HepG2 (cell line): ENCODE measurements at regions not wholly inside any gene's neighbourhood (a gene's known extent, or its start where the extent isn't known, plus 50 kb on each side); places are given as distances from the start of the nearest gene placed in this dataset.

Experiments
- BORCS8-MEF2B ChIP-seq: sonication (generic); formaldehyde crosslinking; IDR thresholded peaks from 2 replicates; pipeline ENCODE4 v1.8.0; 2022; ENCODE audit warnings: mild to moderate bottlenecking, missing genetic modification reagents
- ERF ChIP-seq: IDR thresholded peaks from 2 replicates; pipeline ENCODE4 v1.6.1; 2018; ENCODE audit warnings: missing biosample characterization, missing genetic modification reagents
- HHEX ChIP-seq: IDR thresholded peaks from 2 replicates; pipeline ENCODE4 v1.6.1; 2016; ENCODE audit warnings: control low read depth
- NR1H2 ChIP-seq: sonication (generic); formaldehyde crosslinking; IDR thresholded peaks from 2 replicates; pipeline ENCODE4 v1.8.1; 2022; ENCODE audit warnings: low read depth, missing genetic modification reagents, borderline replicate concordance
- POLR2A ChIP-seq, 2 experiments: IDR thresholded peaks; 2 replicates each; pipeline ENCODE4 v1.6.1; 2011; ENCODE audit warnings: low read depth in 2 of 2, low read length in 2 of 2, mild to moderate bottlenecking in 1 of 2, moderate library complexity in 1 of 2; ENCODE audit not compliant: insufficient read depth in 1 of 2
- STAG1 ChIP-seq: sonication (generic); formaldehyde crosslinking; IDR thresholded peaks from 2 replicates; pipeline ENCODE4 v1.4.0; 2020; ENCODE audit warnings: missing genetic modification reagents
- ZNF274 ChIP-seq: sonication (generic); formaldehyde crosslinking; IDR thresholded peaks from 2 replicates; pipeline ENCODE4 v1.5.1; 2020; ENCODE audit warnings: mild to moderate bottlenecking, missing genetic modification reagents
- ZNF777 ChIP-seq: sonication (generic); formaldehyde crosslinking; IDR thresholded peaks from 2 replicates; pipeline ENCODE4 v1.4.0; 2020; ENCODE audit warnings: missing genetic modification reagents
- TF ChIP-seq, protein P1 (sequence below): sonication (generic); formaldehyde crosslinking; IDR thresholded peaks from 2 replicates; pipeline ENCODE4 v1.5.0; 2020; ENCODE audit warnings: mild to moderate bottlenecking, missing genetic modification reagents, moderate library complexity
- TF ChIP-seq, protein P2 (sequence below): sonication (generic); formaldehyde crosslinking; IDR thresholded peaks from 2 replicates; pipeline ENCODE4 v1.4.0; 2020; ENCODE audit warnings: mild to moderate bottlenecking, missing genetic modification reagents
- TF ChIP-seq, protein P3 (sequence below), 2 experiments: sonication (generic) in 1 of 2; formaldehyde crosslinking in 1 of 2; IDR thresholded peaks; 2 replicates each; pipeline versions ENCODE4 v1.6.1 to v1.9.0; 2014 to 2022; ENCODE audit warnings: antibody characterized with exemption in 1 of 2, borderline replicate concordance in 1 of 2, inconsistent platforms in 1 of 2, low read depth in 1 of 2, missing genetic modification reagents in 1 of 2

DNA sequence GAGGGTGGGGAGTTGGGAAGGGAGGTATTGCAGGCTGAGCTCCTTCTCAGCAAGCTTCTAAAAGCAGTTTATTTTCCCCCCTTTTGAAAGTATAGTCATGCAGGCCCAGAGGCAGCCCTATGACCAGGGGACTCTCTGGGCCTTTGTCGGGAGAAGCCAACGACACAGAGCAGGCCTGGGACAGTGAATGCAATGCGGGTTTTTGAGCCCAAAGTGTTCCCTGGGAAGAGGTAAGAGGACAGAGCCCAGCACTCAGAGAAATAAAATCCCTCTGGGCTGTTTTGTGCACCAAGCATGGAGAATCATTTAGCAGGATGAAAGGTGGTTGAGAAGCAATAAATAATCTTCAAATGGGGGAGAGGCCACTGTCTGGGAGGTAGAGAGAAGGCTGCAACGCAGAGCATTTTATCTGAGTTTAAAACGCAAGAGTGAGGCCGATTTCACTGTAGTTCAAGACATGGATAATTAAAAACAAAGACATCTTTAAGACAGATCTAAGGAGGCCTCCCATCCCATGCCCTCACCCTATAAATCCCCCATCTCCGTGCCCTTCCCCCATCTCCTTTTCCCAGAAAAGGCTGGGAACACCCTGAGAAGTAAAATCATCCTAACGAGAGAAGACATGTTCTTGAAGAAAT lies 237.5 kb downstream of the CDC5L start:
- TF ChIP-seq POLR2A (IDR thresholded peaks at IDR 0.05; ENCODE audit: insufficient read depth in 1 of 2, low read depth in 2 of 2, low read length in 2 of 2), result no peak
- no peak for TF ChIP-seq BORCS8-MEF2B (CRISPR knock-in tag)
- no peak for TF ChIP-seq ZNF274 (CRISPR knock-in tag)
- TF ChIP-seq, protein P1, sequence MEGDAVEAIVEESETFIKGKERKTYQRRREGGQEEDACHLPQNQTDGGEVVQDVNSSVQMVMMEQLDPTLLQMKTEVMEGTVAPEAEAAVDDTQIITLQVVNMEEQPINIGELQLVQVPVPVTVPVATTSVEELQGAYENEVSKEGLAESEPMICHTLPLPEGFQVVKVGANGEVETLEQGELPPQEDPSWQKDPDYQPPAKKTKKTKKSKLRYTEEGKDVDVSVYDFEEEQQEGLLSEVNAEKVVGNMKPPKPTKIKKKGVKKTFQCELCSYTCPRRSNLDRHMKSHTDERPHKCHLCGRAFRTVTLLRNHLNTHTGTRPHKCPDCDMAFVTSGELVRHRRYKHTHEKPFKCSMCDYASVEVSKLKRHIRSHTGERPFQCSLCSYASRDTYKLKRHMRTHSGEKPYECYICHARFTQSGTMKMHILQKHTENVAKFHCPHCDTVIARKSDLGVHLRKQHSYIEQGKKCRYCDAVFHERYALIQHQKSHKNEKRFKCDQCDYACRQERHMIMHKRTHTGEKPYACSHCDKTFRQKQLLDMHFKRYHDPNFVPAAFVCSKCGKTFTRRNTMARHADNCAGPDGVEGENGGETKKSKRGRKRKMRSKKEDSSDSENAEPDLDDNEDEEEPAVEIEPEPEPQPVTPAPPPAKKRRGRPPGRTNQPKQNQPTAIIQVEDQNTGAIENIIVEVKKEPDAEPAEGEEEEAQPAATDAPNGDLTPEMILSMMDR, result no peak
- no peak for TF ChIP-seq HHEX (CRISPR knock-in tag)
- TF ChIP-seq ERF (CRISPR knock-in tag), result no peak
- TF ChIP-seq, protein P2, sequence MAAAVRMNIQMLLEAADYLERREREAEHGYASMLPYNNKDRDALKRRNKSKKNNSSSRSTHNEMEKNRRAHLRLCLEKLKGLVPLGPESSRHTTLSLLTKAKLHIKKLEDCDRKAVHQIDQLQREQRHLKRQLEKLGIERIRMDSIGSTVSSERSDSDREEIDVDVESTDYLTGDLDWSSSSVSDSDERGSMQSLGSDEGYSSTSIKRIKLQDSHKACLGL, result no peak
- no peak for TF ChIP-seq NR1H2 (CRISPR knock-in tag)
- TF ChIP-seq STAG1, result no peak
- TF ChIP-seq, protein P3, sequence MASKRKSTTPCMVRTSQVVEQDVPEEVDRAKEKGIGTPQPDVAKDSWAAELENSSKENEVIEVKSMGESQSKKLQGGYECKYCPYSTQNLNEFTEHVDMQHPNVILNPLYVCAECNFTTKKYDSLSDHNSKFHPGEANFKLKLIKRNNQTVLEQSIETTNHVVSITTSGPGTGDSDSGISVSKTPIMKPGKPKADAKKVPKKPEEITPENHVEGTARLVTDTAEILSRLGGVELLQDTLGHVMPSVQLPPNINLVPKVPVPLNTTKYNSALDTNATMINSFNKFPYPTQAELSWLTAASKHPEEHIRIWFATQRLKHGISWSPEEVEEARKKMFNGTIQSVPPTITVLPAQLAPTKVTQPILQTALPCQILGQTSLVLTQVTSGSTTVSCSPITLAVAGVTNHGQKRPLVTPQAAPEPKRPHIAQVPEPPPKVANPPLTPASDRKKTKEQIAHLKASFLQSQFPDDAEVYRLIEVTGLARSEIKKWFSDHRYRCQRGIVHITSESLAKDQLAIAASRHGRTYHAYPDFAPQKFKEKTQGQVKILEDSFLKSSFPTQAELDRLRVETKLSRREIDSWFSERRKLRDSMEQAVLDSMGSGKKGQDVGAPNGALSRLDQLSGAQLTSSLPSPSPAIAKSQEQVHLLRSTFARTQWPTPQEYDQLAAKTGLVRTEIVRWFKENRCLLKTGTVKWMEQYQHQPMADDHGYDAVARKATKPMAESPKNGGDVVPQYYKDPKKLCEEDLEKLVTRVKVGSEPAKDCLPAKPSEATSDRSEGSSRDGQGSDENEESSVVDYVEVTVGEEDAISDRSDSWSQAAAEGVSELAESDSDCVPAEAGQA (IDR thresholded peaks at IDR 0.05; ENCODE audit: low read depth), result no peak
- TF ChIP-seq, protein P3 (CRISPR knock-in tag; IDR thresholded peaks at IDR 0.05; ENCODE audit: borderline replicate concordance), result no peak
- no peak for TF ChIP-seq ZNF777
